ENCODE measurements at regions not wholly inside any gene's neighbourhood (a gene's known extent, or its start where the extent isn't known, plus 50 kb on each side); places are given as distances from the start of the nearest gene placed in this dataset.
A peak's percentile ranks its signal among the peaks of the same experiment; 100 is the strongest.

DNA sequence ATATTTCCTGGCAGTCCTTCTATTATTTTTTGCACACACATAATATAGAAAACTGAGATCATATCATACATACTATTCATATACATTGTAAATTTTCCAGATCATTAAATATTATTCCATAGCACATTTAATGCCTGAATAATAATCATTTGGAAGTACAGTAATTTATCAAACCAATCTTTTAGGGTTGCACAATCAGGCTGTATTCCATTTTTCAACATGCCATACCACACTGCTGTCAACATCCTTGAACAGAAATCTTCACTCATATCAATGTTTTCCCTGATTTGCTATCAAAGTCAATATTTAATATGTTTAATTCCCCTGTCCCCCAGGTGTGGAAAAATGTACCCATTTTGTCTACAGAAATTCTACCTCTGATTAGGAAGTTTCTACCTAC lies 122.7 kb upstream of the ADGRF1 start:
- Histone ChIP-seq H3K4me1 (ENCODE audit: control insufficient read depth in 5 of 5, insufficient read depth in 5 of 5, low read length in 5 of 5) (peaks cover 0 to 46% (median 36%) of the 10 kb centered on the region in 5 donors), H3K9me3 (ENCODE audit: control insufficient read depth in 5 of 5, low read length in 5 of 5) (no peaks in the 10 kb centered on the region), H3K27ac (ENCODE audit: low read depth, low read length) (no peak overlapping the region), H3K9ac (ENCODE audit: low read length in 5 of 5) (no peak overlapping the region), H3K4me3 (ENCODE audit: low read depth in 1 of 5, low read length in 5 of 5) (no peak overlapping the region), H3K36me3 (ENCODE audit: control insufficient read depth in 5 of 5, insufficient read depth in 5 of 5, low read length in 5 of 5) (no peaks in the 10 kb centered on the region), H3K27me3 (ENCODE audit: control insufficient read depth in 5 of 5, insufficient read depth in 4 of 5, low read length in 5 of 5) (no peaks in the 10 kb centered on the region)

DNA sequence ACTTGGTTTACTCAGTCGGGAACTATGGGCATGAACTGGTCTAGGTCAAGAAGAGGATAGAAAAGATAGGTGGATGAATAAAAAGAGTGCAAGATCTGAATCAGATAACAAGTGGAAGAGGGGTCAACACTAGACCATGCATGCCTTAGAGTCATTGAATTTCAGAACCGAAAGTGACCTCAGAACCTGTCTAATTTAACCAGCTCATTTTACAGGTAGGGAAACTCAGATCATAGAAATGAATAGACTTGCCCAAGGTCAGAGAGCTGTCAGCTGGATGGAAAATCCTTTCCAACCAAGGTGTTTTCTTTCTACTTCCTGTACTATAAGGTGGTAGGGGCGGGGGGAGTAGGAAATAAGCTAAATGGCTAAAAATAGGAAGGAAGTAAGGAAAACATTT lies 121.4 kb upstream of the ADGRF1 start:
- Histone ChIP-seq H3K27me3 (ENCODE audit: control insufficient read depth in 5 of 5, insufficient read depth in 4 of 5, low read length in 5 of 5) (no peaks in the 10 kb centered on the region), H3K9me3 (ENCODE audit: control insufficient read depth in 5 of 5, low read length in 5 of 5) (no peaks in the 10 kb centered on the region), H3K4me1 (ENCODE audit: control insufficient read depth in 5 of 5, insufficient read depth in 5 of 5, low read length in 5 of 5) (peaks cover 0 to 37% (median 30%) of the 10 kb centered on the region in 5 donors), H3K4me3 (ENCODE audit: low read depth in 1 of 5, low read length in 5 of 5) (no peak overlapping the region), H3K36me3 (ENCODE audit: control insufficient read depth in 5 of 5, insufficient read depth in 5 of 5, low read length in 5 of 5) (no peaks in the 10 kb centered on the region), H3K9ac (ENCODE audit: low read length in 5 of 5) (no peak overlapping the region), H3K27ac (ENCODE audit: low read depth, low read length) (no peak overlapping the region)

GRCh38 chr6:47162793-47163192 lies 120.7 kb upstream of the ADGRF1 start:
- no peak overlapping the region for H3K27ac ChIP-seq (ENCODE audit: low read depth, low read length)
- H3K4me3 ChIP-seq (ENCODE audit: low read depth in 1 of 5, low read length in 5 of 5) = no peak overlapping the region
- H3K4me1 ChIP-seq (ENCODE audit: control insufficient read depth in 5 of 5, insufficient read depth in 5 of 5, low read length in 5 of 5) = peaks cover 0 to 29% (median 23%) of the 10 kb centered on the region in 5 donors
- H3K9me3 ChIP-seq (ENCODE audit: control insufficient read depth in 5 of 5, low read length in 5 of 5) = no peaks in the 10 kb centered on the region
- H3K36me3 ChIP-seq (ENCODE audit: control insufficient read depth in 5 of 5, insufficient read depth in 5 of 5, low read length in 5 of 5) = no peaks in the 10 kb centered on the region
- H3K27me3 ChIP-seq (ENCODE audit: control insufficient read depth in 5 of 5, insufficient read depth in 4 of 5, low read length in 5 of 5) = no peaks in the 10 kb centered on the region
- H3K9ac ChIP-seq (ENCODE audit: low read length in 5 of 5) = no peak overlapping the region

- Histone ChIP-seq H3K36me3 (ENCODE audit: control insufficient read depth in 5 of 5, insufficient read depth in 5 of 5, low read length in 5 of 5) (no peaks in the 10 kb centered on the region), H3K27ac (ENCODE audit: low read depth, low read length) (no peak overlapping the region), H3K9me3 (ENCODE audit: control insufficient read depth in 5 of 5, low read length in 5 of 5) (no peaks in the 10 kb centered on the region), H3K27me3 (ENCODE audit: control insufficient read depth in 5 of 5, insufficient read depth in 4 of 5, low read length in 5 of 5) (no peaks in the 10 kb centered on the region), H3K4me1 (ENCODE audit: control insufficient read depth in 5 of 5, insufficient read depth in 5 of 5, low read length in 5 of 5) (peaks cover 0 to 25% (median 20%) of the 10 kb centered on the region in 5 donors), H3K4me3 (ENCODE audit: low read depth in 1 of 5, low read length in 5 of 5) (no peak overlapping the region), H3K9ac (ENCODE audit: low read length in 5 of 5) (no peak overlapping the region)
Measured at GRCh38 chr6:47162231-47162630, 120.1 kb upstream of the ADGRF1 start.

- Histone ChIP-seq H3K27me3 (ENCODE audit: control insufficient read depth in 5 of 5, insufficient read depth in 4 of 5, low read length in 5 of 5) (no peaks in the 10 kb centered on the region), H3K4me1 (ENCODE audit: control insufficient read depth in 5 of 5, insufficient read depth in 5 of 5, low read length in 5 of 5) (peaks cover 0 to 28% (median 19%) of the 10 kb centered on the region in 5 donors), H3K36me3 (ENCODE audit: control insufficient read depth in 5 of 5, insufficient read depth in 5 of 5, low read length in 5 of 5) (no peaks in the 10 kb centered on the region), H3K4me3 (ENCODE audit: low read depth in 1 of 5, low read length in 5 of 5) (no peak overlapping the region), H3K9me3 (ENCODE audit: control insufficient read depth in 5 of 5, low read length in 5 of 5) (no peaks in the 10 kb centered on the region), H3K27ac (ENCODE audit: low read depth, low read length) (peak overlapping the region; percentile 61), H3K9ac (ENCODE audit: low read length in 5 of 5) (no peak overlapping the region)
Measured at GRCh38 chr6:47161176-47161687, 119.1 kb upstream of the ADGRF1 start.

DNA sequence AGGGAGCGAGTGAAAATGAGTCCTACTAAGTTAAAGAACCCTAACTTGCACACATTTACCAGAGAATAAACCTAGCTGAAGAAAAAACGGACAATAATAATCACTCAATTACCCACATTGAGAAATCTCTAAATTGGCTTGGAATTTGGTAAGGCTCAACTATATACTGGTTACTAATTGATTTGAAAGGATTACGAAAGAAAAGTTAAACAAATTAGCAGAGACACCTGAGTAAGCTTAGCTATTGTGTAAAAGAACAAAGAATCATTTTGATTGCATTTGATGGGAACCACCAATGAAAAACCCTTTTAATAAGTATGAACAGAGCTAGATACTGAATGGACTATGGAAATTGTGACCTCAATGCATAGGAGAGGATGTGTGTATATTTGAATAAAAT lies 118.6 kb upstream of the ADGRF1 start:
- no peaks in the 10 kb centered on the region for H3K27me3 ChIP-seq (ENCODE audit: control insufficient read depth in 5 of 5, insufficient read depth in 4 of 5, low read length in 5 of 5)
- H3K27ac ChIP-seq (ENCODE audit: low read depth, low read length) = peak overlapping the region; percentile 61
- H3K9me3 ChIP-seq (ENCODE audit: control insufficient read depth in 5 of 5, low read length in 5 of 5) = no peaks in the 10 kb centered on the region
- H3K36me3 ChIP-seq (ENCODE audit: control insufficient read depth in 5 of 5, insufficient read depth in 5 of 5, low read length in 5 of 5) = no peaks in the 10 kb centered on the region
- no peak overlapping the region for H3K9ac ChIP-seq (ENCODE audit: low read length in 5 of 5)
- no peak overlapping the region for H3K4me3 ChIP-seq (ENCODE audit: low read depth in 1 of 5, low read length in 5 of 5)
- H3K4me1 ChIP-seq (ENCODE audit: control insufficient read depth in 5 of 5, insufficient read depth in 5 of 5, low read length in 5 of 5) = peaks cover 0 to 30% (median 14%) of the 10 kb centered on the region in 5 donors

- Histone ChIP-seq H3K9me3 (ENCODE audit: control insufficient read depth in 5 of 5, low read length in 5 of 5) (no peaks in the 10 kb centered on the region), H3K36me3 (ENCODE audit: control insufficient read depth in 5 of 5, insufficient read depth in 5 of 5, low read length in 5 of 5) (no peaks in the 10 kb centered on the region), H3K27me3 (ENCODE audit: control insufficient read depth in 5 of 5, insufficient read depth in 4 of 5, low read length in 5 of 5) (no peaks in the 10 kb centered on the region), H3K9ac (ENCODE audit: low read length in 5 of 5) (no peak overlapping the region), H3K27ac (ENCODE audit: low read depth, low read length) (no peak overlapping the region), H3K4me3 (ENCODE audit: low read depth in 1 of 5, low read length in 5 of 5) (no peak overlapping the region), H3K4me1 (ENCODE audit: control insufficient read depth in 5 of 5, insufficient read depth in 5 of 5, low read length in 5 of 5) (peaks cover 0 to 34% (median 17%) of the 10 kb centered on the region in 5 donors)
Measured at GRCh38 chr6:47159763-47160162, 117.6 kb upstream of the ADGRF1 start.

DNA sequence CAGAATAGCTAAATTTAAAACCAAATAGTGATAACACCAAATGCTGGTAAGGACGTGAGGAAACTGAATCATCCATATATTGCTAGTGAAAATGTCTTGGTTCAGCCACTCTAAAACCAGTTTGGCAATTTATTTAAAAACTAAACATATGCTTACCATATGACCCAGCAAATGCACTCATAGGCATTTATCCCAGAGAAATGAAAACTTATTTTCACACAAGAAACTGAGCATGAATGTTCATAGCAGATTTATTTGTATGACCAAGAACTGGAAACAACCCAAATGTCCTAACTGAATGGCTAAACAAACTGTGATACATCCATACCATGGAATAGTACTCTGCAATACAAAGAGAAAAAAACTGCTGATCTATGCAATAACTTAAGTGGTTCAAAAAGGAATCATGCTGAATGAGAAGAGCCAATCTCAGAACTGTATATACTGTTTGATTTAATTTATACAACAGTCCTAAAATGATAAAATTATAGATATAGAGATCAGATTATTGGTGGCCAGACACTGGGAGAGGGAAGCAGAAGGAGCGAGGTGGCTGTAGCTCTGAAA lies 115.6 kb upstream of the ADGRF1 start:
- H3K36me3 ChIP-seq (ENCODE audit: control insufficient read depth in 5 of 5, insufficient read depth in 5 of 5, low read length in 5 of 5) = no peaks in the 10 kb centered on the region
- no peak overlapping the region for H3K4me3 ChIP-seq (ENCODE audit: low read depth in 1 of 5, low read length in 5 of 5)
- H3K4me1 ChIP-seq (ENCODE audit: control insufficient read depth in 5 of 5, insufficient read depth in 5 of 5, low read length in 5 of 5) = peaks cover 1 to 50% (median 28%) of the 10 kb centered on the region in 5 donors
- H3K9me3 ChIP-seq (ENCODE audit: control insufficient read depth in 5 of 5, low read length in 5 of 5) = no peaks in the 10 kb centered on the region
- H3K9ac ChIP-seq (ENCODE audit: low read length in 5 of 5) = no peak overlapping the region
- H3K27ac ChIP-seq (ENCODE audit: low read depth, low read length) = no peak overlapping the region
- no peaks in the 10 kb centered on the region for H3K27me3 ChIP-seq (ENCODE audit: control insufficient read depth in 5 of 5, insufficient read depth in 4 of 5, low read length in 5 of 5)

GRCh38 chr6:47157063-47157462 lies 114.9 kb upstream of the ADGRF1 start:
- H3K36me3 ChIP-seq (ENCODE audit: control insufficient read depth in 5 of 5, insufficient read depth in 5 of 5, low read length in 5 of 5) = no peaks in the 10 kb centered on the region
- no peak overlapping the region for H3K9ac ChIP-seq (ENCODE audit: low read length in 5 of 5)
- H3K27ac ChIP-seq (ENCODE audit: low read depth, low read length) = no peak overlapping the region
- H3K9me3 ChIP-seq (ENCODE audit: control insufficient read depth in 5 of 5, low read length in 5 of 5) = no peaks in the 10 kb centered on the region
- peaks cover 1 to 54% (median 32%) of the 10 kb centered on the region in 5 donors for H3K4me1 ChIP-seq (ENCODE audit: control insufficient read depth in 5 of 5, insufficient read depth in 5 of 5, low read length in 5 of 5)
- no peak overlapping the region for H3K4me3 ChIP-seq (ENCODE audit: low read depth in 1 of 5, low read length in 5 of 5)
- H3K27me3 ChIP-seq (ENCODE audit: control insufficient read depth in 5 of 5, insufficient read depth in 4 of 5, low read length in 5 of 5) = no peaks in the 10 kb centered on the region

- H3K4me1 ChIP-seq (ENCODE audit: control insufficient read depth in 5 of 5, insufficient read depth in 5 of 5, low read length in 5 of 5) = peaks cover 1 to 50% (median 29%) of the 10 kb centered on the region in 5 donors
- no peak overlapping the region for H3K4me3 ChIP-seq (ENCODE audit: low read depth in 1 of 5, low read length in 5 of 5)
- H3K27ac ChIP-seq (ENCODE audit: low read depth, low read length) = no peak overlapping the region
Measured at GRCh38 chr6:47156196-47156595, 114.1 kb upstream of the ADGRF1 start.

More at GRCh38 chr6:47156196-47156595, 114.1 kb upstream of the ADGRF1 start:
- Histone ChIP-seq H3K9me3 (ENCODE audit: control insufficient read depth in 5 of 5, low read length in 5 of 5) (no peaks in the 10 kb centered on the region), H3K9ac (ENCODE audit: low read length in 5 of 5) (no peak overlapping the region), H3K36me3 (ENCODE audit: control insufficient read depth in 5 of 5, insufficient read depth in 5 of 5, low read length in 5 of 5) (no peaks in the 10 kb centered on the region), H3K27me3 (ENCODE audit: control insufficient read depth in 5 of 5, insufficient read depth in 4 of 5, low read length in 5 of 5) (no peaks in the 10 kb centered on the region)

Data from subcutaneous abdominal adipose tissue (tissue), 5 donors.